ENCODE measurements at regions not wholly inside any gene's neighbourhood (a gene's known extent, or its start where the extent isn't known, plus 50 kb on each side); places are given as distances from the start of the nearest gene placed in this dataset.
"Not testable (repeated sequence)": the region's sequence is repeated elsewhere in the genome, so short reads cannot be mapped to it uniquely, and the experiment has no call there.

- DNase-seq = no peak
Measured at GRCh38 chr3:137121704-137122314, 164.0 kb downstream of the IL20RB start.

- DNase-seq = no peak
Measured at GRCh38 chr3:137131081-137131480, 173.3 kb downstream of the IL20RB start.

DNA sequence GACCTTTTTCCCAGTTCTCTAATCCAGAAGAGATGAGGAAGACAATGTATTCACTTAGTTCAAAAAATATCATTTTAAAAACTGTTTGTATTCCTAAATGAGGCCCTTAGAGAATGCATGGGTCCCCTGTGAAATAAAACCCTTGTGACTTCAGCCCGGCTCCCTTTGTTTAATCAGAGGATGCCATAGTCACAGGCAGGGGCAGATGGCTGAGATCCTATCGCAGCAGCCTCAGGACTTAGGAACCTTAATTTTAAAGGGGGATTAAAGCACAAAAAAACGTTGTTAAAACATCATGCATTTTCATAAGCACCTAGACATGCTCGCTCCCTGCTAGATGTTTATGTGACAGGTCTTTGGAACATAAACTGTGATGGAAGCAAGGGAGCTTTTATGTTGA, 176.6 kb downstream of the IL20RB start:
- DNase-seq = no peak

- no peak for DNase-seq
Measured at GRCh38 chr3:137148406-137148805, 190.6 kb downstream of the IL20RB start.

DNA sequence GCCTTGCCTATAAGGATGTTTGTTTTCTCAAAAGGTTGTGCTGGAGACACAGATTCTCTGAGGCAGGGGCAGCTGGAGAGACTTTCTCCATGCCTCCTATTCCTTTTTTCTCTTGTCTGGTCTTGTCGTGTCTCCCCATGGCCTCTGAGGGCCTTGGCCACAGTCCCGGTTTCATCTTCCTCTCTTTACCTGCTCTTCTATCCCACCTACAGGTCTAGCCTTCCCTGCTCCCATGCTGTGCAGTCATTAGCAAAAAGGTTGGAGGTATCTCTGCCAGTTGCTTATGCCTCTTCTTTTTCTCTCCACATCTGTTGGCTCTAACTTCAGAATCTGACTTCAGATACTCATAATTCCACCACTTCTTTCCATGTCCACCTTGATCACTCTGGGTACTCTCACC, 191.1 kb downstream of the IL20RB start:
- DNase-seq = no peak

DNA sequence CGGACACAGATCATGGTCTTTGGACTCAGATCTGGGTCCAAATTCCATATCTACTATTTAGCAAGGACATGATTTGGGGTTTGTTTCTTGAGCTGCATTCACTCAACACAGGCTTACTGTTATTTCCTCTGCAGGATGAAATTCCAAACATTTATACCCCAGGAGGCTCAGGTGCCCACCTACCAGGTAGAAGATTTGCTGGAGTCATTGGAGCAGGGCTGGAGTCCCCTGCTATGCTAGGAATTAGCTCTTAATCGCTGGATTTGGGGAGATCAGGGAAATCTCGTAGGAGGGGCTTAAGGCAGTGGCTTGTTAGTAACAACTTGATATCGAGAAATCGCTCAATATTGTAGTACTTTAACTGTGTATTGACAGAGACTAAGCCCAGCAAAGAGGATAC, 193.0 kb downstream of the IL20RB start:
- no peak for DNase-seq

DNA sequence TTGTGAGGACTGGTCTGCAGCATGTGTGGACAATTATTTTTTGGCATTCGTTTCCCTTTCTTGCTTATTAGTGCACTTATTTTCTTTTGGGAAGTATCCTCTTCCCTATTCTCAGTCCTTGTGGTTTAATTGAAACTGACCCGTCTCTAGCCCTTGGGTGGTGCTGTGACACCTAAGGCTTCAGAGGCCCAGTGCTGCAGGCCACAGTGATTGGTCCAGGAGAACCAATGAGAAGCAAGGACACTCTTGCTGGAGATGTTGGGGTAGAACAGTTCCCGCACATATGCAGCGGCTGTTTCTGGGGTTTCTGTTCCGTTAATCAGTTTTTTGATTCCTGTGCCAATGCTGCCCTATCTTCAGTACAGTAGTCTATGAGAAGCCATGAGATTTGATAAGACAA, 195.3 kb downstream of the IL20RB start:
- DNase-seq = not testable (repeated sequence)

DNA sequence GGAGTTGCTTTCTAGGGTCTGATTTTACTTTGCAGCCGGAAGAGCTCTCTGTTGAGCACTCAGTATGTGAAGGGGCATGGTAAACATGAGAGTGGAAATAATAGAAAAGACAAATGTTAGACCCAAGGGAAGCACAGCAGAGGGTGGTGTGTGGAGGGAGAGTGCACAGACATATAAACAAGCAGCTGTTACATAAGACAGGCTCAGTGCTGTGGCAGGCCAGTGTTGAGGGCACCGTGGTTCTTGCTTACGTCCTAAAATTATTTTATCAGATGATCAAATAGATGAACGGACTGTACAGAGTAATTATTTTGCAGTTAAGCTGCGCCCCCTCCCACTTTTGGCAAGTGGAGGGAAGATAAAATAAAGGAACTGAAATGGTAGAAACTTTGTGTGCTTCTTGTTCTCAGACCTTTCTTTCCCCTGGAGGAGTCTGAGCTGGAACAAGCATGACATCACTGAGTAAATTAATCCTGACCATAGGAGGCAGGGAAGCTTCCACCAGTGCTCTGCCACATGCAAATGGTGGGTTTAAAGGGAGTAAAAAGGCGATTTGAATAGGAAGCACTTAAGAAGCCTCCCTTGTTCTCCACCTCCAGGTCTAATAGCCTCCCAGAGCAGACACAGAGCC, 205.6 kb downstream of the IL20RB start:
- no peak for DNase-seq

DNA sequence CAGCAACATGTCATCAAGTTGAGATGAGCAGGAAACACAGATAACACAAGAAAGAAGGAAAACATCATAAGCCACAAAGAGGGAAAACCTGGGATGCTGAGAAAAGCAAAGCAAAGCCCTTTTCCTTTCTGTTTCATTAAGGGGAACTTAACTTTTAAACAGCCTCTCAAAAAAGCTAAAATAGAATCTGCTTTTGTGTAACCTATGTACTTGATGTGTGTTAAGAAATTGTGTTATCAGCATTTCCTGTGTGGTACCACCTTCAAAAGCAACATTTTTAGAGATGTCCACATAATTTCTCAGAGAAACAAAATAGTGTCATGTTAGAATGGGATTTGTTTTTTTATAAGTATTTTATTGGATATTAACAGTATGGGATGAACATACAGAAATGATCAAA, 206.2 kb downstream of the IL20RB start:
- no peak for DNase-seq

GRCh38 chr3:137165117-137165806, 207.5 kb downstream of the IL20RB start:
- no peak for DNase-seq

DNA sequence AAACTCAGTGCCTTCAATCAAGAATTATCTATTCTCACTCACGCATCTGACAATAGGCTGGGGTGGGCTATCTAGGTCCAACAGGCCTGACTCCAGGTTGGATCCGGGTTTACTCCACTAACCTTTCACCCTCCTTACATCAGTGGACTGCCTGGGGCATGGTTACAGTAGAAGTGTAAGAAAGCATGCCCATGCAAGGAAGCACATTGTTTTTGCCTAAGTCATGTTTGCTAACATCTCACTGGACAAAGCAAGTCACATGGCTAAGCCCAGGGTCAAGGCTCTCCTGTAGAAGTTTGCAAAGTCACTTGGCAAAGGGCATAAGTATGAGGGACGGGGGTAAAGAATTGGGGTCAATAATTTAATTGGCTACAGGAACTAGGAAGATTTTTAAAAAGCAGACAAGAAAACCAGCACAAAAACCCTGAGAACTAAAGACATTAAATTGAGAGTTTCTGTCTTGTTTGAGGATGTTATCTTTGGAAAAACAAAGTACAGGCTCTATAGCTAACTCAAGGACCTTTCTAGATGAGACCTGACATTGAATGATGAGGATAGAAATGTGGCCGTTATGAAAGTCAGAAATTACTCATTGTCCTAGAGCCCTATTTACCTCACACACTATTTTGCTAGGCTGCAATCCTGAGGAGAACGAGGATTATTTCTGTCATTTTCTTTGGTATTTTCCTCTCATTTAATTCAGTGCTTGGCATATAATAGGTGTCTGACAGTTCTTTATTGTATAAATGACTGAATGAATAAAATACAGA, 214.2 kb downstream of the IL20RB start:
- DNase-seq = no peak

- DNase-seq = no peak
Measured at GRCh38 chr3:137172728-137173127, 214.9 kb downstream of the IL20RB start.

DNA sequence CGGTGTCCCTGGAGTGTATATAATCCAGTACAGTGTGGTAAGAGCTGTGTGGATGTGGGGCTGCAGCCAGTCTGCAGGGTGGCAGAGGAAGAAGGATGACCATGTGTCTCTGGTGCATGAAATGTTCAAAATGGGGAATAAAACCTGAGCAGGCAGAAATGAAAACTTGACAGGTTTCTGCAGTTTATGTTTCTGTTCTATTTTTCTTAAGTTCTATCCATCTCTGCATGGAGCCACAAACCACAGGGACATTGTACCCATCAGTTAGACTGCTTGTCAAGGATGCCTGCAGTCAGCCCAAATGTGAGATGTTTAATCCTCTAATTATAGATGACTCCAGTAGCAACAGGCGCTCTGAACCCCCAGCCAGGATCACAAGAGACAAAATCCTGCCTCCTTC, 216.7 kb downstream of the IL20RB start:
- DNase-seq = no peak

DNA sequence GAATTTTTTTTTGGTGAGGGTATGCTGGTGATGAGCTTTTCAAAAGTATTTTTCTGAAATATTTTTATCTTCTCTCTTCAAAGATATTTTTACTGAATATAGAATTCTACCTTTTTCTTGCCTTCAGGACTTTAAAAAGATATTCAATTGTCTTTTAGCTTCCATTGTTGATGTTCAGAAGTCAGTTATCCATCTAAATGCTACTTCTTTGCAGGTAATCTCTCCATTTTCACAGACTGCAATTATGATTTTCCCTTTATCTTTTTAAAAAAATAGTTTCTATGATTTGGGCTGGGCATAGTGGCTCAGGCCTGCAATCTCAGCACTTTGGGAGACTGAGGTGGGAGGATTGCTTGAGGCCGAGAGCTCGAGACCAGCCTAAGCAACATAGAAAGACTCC, 222.4 kb downstream of the IL20RB start:
- DNase-seq = no peak

DNA sequence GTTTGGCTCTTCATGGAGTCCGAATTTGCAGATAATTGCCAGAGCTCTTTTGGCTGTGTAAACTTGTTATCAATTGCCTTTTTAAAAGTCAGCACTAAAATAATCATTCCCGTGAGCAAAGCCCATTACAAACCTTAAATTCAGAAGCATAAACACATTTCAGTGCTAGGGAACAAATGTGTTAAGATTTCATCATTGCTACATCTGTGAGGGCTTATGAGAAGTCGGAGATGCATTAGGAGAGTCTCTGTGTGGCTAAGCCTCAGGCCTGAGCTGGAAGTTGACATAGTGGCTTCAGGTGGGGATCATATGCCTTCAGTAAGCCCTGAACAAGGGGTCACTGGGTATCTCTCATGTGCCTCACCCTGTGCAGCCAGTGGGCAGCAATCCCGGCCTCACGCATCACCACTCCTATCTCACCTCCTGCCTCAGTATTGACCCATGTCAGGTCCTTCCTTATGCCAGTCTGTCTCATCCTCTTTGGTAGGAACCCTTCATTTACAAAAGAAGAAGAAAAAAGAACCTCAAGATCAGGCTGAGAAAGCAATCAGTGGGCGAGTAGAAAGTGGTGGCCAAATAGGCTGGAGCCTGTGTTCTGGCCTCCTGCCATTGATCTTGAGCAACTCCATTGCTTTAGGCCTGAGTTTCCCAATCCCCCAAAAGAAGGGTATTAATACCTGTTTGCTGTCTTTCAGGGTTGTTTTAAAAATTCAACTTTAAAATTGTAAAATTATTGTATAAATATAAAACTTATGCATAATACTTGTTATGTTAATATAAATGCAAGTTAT, 233.5 kb downstream of the IL20RB start:
- DNase-seq = no peak

DNA sequence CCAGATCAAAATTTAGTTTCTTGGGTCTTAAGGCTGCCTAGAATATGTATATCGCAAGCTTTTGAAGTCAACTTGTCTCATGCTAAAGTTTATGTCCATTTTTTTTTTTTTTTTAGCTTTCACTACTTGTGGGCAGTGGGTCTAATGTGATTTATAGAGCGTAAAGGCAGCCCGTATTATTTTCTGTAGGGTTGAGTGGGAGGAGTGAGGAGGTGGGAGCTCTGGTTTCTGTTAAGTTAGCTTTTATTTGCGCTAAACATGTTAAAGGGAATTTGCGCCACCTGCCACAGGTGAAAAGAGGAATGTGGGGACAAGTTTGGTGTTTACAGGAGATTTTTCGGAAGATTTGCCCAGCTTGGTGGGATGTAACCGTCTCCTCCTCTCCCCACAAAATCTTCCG, 234.2 kb downstream of the IL20RB start:
- no peak for DNase-seq

DNA sequence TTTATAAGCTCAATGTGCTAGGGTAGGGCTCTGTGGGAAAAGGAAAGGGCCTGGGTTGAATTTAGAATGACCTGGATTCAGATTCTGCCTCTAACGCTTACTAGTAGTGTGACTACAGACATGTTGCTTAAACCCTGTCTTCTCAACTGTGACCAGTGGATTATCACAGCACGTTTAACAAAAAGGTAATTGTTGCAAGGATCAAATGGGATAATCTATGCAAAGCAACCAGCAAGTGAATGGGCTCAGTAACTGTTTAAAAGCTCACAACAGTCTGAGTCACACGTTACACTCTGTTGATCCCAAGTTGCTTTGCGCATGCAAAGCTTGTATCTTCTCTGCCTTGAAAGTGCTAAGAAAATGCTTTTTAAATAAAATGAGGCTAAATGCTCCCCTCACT, 236.5 kb downstream of the IL20RB start:
- DNase-seq = no peak

GRCh38 chr3:137198374-137198773, 240.6 kb downstream of the IL20RB start:
- not testable (repeated sequence) for DNase-seq

DNA sequence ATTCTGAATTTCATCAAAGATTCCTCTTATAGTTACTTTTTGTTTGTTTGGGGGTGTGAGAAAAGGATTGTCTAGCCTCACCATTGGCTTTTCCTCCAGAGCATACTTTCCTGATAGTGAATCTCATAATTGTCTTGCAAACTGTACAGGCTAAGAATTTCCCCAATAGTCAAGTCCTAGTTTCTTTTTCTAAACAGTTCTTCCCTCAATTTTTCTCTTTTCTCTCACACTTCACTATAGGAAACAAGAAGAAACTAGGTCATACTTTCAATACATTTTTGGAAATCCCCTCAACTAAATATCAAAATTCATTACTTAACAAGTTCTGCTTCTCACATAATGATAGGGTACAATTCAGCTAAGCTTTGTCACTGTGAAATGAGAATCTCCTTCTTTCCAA, 241.9 kb downstream of the IL20RB start:
- no peak for DNase-seq

- DNase-seq = no peak
Measured at GRCh38 chr3:137201066-137201465, 243.3 kb downstream of the IL20RB start.

DNA sequence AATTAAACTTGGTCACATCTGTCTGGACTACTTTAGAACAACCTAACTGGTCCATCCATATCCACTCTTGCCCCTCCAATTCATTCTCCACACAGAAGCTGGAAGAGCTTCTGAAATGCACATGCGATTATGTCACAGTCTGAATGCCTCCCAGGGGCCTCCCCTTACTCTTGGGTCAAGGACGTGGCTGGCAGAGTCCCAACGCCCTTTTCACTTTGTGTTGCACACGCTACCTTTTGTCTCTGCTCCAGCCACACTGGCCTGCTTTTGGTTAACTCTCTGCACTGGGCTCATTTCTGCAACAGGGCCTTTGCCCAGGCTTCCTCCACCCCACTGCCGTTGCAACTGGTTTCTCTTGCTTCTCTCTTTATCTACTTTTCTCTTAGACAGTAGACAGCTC, 245.2 kb downstream of the IL20RB start:
- DNase-seq = no peak

DNA sequence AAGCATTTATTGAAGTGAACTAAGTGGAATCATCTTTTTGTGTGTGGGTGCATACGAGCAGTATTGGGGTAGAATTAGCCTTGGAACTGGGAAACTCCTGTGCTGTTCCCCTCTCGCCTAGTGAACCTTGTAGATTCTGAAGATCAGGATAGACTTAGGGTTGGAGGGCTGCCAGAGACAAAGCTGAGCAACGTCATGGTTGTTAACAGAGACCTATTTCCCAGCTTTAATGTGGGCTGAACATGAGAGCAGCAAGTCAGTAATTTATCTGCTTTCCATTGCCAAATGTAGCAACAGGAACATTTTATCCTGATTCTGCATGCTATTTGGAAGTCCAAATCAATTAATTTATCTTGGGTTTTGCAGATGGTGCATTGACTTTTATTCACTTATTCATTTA, 246.6 kb downstream of the IL20RB start:
- no peak for DNase-seq
